ENCODE measurements at regions not wholly inside any gene's neighbourhood (a gene's known extent, or its start where the extent isn't known, plus 50 kb on each side); places are given as distances from the start of the nearest gene placed in this dataset.
"Not testable (repeated sequence)": the region's sequence is repeated elsewhere in the genome, so short reads cannot be mapped to it uniquely, and the experiment has no call there.

DNA sequence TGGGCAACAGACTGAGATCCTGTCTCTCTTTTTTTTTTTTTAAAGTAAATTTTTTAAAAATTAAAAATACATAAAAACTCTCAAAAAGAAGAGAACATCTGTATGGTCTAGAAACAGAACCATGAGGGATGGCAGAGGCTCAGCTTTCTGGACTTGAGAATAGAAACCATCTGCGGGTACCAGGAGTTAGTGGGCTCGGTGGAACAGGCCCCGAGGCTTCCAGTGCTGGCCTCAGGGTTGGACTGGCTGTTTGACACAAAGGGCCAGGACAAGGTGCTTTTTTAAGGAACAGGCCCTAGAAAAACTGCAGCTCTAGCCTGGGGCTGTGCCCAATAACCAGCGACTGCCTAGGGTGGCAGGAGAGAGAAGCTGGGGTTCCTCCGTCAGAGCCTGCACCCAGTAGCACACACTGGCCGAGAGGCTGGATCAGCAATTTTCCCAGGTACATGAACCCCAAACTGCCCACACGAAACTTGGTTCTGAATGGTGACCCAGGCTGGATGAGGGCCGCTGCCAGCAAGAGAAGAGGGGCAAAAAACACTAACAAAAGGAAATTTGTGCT lies 131.0 kb upstream of the OLIG3 start:
- no peak for DNase-seq

DNA sequence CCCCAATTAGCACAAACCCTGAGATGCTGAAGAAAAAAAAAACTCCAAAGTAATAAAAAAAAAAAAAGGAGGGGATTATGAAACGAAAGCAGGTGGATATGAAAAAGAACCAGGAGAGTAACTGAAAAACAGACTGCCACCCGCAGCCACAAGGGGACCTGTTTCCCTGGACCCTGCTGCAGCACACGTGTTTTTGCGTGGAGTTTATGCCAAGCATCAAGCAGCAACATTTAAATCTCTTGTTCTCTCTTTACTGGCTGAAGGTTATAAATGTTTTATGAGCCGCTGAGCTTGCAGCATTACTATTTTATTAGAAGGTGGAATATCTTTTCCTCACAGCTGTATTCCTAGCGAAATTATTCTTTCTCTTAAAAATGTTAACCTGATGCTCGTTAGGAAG lies 131.6 kb upstream of the OLIG3 start:
- no peak for DNase-seq

DNA sequence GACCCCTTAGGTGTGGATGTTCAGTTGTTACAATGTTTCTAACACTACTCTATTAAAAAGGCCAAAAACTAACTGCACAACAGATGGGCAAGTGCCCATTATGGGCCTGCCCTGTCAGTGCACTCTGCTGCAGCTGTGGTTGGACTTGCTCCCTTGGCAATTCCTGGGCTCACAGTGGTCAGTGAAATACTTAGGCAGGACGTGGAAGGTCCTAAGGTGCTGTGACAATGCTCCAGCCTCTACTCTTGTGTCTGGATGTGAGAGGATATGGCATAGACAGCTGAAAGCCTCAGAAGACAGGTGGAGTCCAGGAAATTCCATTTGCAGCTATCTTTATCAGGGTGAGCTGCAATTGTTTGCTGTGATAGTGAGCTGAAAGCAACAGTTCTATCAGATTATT lies 136.5 kb upstream of the OLIG3 start:
- no peak for DNase-seq

DNA sequence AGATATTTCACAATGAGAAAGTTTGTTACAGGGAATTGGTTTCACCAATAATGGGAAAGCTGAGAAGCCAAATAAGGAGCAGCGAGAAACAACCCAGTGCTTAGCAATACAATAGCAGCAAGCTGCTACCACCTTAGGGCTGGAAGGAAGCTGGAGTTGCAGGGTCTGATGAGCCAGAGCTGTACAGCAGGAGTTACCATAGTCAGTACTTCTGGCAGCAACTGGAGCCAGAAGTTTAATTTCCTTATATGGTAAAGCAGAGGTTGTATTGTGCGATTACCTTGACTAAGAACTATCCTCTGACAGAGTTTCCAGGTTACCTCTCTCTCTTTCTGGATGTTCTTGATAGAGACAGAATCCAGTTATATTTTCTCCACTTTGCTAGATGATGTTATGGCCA lies 137.1 kb upstream of the OLIG3 start:
- DNase-seq, result no peak

DNA sequence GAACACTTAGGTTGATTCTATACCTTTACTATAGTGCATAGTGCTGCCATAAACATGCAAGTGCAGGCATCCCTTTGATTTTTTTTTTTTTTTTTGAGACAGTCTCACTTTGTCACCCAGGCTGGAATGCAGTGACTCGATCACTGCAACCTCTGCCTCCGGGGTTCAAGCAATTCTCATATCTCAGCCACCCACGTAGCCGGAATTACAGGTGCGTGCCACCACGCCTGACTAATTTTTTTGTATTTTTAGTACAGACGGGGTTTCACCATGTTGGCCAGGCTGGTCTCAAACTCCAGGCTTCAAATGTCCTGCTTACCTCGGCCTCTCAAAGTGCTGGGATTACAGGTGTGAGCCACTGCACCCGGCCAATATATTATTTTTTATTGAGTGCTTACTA lies 140.0 kb upstream of the OLIG3 start:
- DNase-seq, result not testable (repeated sequence)

DNA sequence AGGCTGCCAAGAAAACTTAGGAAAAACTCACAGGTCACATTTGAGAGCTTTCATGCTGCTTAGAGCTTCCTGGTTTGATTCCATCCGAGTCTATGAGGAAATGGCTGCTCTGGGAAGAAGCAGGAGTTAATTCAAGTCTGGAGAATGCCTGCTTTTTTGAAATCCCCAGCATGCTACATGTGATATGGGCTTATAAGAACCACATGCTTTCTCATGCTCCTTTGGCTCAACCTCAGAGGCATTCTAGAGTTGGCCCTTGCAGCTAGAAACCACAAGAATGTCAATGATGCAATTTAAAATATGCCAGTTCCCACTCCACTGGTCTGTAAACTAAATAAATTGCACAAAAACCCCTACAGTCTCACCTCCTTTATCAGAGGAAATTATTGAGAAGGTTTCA lies 142.9 kb upstream of the OLIG3 start:
- no peak for DNase-seq

DNA sequence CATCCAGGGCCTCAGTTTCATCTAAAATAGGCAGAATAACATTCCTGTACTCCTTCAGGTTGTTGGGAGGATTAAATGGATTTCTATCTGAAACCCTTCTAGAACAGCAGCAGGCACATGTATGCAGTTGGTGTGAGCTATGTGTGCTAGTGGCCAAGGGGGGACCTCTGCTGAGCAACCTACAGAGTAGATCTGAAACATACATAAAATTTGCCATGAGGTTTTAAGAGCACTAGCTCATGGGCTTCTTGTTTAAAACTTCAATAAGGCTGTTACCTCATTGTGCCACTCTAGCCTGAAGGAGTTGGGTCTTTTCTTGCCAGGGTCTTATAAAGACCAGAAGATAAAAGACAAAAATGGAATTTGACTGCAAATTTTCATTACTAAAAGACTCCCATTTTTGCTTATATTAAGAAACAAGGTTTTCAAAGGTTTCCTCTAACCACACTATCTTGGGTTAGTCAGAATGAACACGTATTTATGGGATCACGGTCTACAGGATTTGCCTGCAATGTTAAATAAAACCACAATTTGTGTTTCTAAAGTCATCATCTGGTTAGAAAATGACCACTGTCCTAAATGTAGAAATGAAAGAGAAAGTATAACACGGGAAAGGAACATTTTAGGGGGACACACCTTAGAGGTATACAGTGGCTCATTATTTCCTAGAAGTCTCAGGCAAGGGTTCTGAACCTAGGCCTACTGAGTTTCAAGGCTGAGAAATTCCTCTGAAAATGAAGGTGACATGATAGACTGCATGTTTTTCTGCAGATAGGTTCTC lies 144.9 kb upstream of the OLIG3 start:
- no peak for DNase-seq

DNA sequence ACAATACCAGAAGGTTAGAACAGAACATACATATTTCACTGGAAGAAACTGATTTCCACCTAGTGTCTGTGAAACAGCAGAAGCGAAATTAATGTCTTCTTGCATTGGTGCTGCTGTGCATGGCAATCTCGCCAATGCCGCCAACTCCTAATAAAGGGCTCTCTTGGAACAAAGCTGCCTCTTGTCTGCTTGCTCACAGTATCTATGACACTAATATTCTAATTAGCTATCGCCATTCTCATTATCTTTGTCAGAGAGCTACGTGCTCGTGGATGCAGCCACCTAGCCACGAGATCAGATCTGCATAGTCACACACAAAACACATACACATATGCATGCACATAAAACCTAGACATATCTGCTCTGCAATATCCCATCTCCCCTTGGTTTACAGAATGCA lies 145.9 kb upstream of the OLIG3 start:
- no peak for DNase-seq

DNA sequence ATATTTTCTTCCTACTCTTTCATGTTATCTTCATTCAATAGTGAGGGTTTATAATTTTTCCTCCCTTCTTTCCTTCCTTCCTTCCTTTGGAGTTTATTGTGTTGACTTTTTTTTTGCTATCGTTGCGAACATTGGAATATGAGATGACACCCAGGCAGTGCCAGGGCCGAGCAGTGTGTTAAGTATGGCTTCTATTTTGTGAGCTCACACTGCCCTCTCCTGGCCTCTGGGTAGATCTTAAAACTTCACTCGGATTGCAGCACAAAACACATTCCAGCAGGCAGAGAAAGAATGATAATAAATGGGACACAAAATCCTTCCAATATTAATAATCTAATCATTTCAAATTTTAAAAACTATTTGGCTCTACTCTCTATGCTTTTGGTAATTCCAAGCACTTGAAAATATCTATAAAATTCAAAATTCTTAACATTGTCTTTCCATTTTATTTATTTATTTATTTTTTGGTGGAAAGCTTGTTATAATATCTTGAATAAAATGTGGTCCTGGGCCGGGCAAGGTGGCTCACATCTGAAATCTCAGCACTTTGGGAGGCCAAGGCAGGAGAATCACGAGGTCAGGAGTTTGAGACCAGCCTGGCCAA lies 147.4 kb upstream of the OLIG3 start:
- DNase-seq, result peak; percentile 82

DNA sequence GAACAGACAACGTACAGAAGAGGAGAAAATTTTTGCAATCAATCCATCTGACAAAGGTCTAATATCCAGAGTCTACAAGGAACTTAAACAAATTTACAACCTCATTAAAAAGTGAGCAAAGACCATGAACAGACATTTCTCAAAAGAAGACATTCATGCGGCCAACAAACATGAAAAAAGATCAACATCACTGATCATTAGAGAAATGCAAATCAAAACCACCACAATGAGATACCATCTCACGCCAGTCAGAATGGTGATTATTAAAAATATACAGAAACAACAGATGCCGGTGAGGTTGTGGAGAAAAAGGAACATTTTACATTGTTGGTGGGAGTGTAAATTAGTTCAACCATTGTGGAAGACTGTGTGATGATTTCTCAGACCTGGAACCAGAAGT lies 149.0 kb upstream of the OLIG3 start:
- DNase-seq, result not testable (repeated sequence)

DNA sequence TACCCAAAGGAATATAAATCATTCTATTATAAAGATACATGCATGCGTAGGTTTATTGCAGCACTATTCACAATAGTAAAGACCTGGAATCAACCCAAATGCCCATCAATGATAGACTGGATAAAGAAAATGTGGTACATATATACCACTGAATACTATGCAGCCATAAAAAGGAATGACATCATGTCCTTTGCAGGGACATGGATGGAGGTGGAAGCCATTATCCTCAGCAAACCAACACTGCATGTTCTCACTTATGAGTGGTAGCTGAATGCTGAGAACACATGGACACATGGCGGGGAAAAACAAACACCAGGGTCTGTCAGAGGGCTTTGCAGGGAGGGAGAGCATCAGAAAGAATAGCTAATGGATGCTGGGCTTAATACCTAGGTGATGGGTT lies 149.4 kb upstream of the OLIG3 start:
- DNase-seq, result not testable (repeated sequence)

DNA sequence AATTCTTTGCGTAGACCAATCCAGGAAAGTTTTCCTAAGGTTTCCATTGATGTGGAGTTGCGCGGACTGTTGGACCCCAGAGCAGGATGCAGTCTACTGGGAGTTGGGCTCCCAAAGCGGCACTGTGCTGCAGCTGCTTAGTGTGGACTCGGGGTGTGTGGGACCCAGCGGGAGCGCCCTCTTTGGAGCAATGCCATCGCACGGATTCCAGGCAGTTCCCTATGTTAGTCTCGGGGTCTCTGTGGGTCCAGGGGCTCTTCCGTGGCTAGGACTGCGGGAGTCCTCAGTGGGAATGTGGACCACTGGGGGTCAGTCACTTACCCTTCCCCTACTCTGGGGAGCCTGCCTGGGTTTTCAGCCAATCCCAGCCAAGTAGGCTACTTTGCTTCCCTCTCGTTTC lies 151.7 kb upstream of the OLIG3 start:
- DNase-seq, result no peak

DNA sequence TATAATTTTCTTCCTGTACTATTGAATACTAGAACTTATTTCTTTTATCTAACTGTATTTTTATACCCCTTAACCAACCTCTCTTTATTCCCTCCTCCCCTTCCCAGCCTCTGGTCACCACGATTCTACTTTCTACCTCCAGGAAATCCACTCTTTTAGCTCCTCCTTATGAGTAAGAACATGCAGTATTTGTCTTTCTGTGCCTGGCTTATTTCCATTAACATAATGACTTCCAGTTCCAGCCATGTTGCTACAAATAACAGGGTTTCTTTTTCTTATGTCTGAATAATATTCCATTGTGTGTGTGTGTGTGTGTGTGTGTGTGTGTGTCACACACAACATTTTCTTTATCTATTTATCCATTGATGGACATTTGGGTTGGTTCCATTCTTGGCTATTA lies 152.3 kb upstream of the OLIG3 start:
- no peak for DNase-seq

DNA sequence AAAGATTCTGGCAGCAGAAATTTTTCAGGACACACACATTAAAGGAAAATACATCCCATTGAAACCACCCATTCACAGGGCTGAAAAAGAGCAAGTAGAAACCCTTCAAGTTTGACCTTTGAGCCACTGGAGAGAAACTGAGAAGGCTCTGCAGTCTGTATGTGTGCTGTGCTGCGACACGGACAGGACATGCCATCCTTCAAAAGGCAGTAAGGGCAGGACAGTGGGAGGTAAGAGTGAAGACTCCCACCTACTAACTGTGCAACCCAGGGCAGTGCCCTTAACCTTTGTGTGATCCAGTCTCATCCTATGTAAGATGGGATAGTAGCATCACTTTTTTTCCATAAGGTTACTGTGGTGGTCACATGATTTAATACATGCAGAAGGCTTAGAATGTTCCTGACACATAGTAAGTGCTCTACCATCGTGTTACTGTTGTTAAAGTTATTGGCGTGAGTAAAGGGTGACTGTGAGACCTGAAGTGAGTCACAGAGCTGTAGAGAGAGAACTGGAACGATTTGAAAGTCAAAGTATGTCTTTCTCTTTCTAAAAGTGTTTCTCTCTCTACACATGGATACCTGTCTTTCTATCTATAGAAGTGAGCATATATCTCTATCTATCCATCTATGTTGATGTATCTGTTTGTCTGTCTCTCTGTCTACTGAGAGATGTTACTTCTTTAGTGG lies 153.7 kb upstream of the OLIG3 start:
- no peak for DNase-seq

DNA sequence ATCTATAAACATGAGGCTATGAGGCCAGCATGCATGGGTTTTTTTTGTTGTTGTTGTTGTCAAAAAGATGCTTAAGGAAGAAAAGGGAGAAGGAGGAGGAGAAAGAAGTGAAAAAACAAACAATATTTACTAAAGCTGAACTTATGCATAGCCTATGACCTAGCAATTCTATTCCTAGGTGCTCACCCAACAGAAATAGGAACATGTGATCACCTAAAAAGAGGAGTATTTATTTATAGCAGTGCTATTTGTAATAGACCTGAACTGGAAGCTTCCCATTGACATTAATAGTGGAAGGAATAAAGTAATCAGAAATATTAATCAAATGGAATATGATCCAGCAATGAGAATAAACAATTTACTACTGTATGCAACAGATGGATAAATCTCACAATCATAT lies 156.5 kb upstream of the OLIG3 start:
- no peak for DNase-seq

DNA sequence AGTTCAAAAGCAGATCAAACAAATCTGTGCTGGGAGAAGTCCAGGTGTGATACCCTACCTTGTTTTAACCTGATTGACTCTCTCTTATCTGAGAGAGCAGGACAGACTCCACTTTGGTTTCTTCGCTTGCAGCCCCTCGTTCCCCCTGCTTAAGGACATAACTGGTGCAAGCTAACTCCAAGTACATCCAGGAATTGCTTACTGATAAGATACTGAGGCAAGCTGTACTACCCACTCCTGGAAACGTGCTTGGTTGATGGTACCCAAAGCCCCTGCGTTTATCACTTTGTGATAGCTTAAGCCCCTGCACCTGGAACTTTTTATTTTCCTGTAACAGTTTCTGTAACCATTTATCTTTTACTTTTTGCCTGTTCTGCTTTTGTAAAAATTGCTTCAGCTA lies 157.0 kb upstream of the OLIG3 start:
- no peak for DNase-seq

DNA sequence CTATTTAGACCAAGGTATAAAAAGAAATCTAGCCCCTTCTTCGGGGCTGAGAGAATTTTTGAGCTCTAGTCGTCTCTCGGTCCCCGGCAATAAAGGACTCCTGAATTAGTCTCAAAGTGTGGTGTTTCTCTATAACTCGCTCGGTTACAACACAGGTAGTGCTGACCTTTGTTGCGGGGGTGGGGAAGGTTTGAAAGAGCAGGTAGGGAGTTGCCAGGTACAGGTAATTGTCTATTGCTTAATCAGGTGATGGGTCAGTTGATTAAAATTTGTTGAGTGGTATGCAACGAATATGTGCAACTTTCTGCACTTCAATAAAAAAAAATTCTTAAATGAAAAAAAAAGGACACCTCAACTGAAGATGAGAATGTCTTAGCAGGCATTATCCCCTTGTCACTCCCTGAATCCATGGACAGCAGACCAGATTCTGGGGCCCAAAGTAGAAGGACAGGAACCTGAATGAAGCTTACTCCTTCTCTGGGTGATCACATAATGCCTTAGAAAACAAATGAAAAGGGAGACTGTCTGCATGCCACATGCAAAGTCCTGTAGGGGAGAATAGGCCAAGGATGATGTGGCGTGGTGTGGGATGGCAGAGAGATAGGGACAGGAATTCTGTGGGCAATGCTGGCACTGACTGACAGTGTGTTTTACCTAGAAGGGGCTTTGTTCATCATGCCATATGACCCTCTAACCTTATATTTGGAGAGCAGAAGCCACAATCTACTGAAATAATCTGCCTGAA lies 157.6 kb upstream of the OLIG3 start:
- no peak for DNase-seq

DNA sequence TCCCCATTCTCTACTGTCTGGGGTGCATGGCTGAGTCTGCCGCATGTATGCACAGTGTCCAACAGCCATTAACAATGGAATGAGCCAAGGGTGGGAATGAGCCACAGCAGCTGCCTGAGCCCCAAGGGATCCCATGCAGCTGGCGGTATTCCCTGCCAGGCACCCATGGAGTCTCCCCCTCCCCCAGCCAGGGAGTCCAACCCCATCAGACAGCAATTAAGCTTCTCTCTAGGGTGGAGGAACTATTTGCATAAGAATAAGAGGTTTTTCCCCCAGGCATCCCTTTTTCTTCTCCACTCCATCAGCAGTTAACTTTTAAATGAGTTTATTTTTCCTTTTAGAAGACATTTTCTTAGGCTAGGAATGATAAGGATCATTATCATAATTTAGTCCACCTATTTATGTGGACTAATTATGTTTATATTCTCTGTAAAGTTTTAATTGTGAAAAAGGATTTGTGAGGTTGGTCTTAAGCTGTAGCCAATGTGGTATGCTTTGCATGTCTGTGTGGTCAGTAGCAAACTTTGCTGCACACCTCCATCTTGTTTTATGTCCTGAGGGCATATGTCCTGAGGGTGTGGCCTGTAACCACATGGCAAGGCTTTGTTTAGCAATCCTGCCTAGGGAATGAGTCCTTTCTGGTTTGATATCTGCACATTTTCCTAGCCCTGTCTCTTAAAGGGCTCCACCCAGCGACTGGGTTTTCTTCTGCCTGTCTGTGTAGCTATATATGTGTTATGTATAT lies 158.9 kb upstream of the OLIG3 start:
- DNase-seq, result no peak

DNA sequence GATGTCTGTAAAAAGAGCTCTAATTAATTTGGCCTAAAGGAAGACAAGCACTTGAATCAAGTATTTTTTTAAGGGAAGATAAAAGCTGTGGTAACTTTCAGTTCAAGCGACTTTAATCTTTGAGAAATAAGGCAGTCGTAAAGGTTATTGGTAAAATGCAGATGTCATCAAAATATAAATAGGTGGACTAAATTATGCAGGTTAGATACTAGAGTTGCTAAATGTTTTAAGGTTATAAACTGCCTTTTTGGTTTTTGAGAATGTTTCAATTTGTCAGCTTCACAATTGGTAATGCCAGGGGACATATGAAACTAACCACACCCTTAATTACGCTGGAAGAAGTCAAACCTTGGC lies 159.5 kb upstream of the OLIG3 start:
- no peak for DNase-seq

DNA sequence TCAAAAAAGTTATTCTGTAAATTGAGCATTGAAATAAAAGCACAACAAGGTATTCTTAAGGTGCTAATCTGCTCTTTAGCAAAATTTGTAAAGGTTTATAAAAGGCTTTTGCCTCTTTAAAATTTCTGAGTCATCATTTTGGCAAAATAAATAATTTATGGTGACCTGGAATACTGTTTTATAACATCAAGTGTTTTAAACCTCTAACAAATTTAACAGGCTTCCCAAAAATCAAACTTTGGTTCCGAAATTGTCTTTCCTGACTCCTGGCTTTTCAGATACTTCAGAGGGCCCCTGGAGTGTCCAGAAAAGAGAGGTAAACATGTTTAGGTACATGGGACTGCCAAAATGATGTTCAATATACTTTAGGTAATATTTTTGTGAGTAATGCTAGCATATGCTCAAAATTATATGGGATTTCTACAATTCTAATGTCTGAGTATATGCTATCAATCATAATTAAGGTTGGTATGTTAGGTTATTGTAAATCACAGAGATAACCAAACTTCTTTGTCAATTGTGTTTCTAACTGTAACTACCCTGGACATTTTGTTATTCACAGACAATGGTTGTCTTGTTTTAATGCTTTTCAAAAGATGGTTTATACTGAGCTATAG lies 160.3 kb upstream of the OLIG3 start:
- DNase-seq, result no peak

DNA sequence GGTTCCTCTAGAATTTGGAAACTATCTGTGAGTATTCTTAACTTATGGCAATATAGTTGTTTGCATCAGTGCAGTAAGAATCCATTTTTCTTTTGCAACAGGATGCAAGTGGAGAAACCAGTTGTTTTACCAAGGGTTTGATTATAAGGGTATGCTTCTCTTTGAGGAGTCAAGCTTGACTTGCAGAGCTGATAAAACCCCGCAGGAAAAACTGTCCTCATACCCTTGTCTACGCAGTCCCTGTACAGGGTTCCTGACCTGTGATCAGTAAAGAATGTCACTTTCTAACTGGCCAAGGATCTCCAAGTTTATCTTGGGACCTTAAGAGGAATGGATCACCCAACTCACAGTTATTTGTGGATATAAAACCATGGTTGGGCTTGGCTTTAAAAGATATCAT lies 161.1 kb upstream of the OLIG3 start:
- no peak for DNase-seq

DNA sequence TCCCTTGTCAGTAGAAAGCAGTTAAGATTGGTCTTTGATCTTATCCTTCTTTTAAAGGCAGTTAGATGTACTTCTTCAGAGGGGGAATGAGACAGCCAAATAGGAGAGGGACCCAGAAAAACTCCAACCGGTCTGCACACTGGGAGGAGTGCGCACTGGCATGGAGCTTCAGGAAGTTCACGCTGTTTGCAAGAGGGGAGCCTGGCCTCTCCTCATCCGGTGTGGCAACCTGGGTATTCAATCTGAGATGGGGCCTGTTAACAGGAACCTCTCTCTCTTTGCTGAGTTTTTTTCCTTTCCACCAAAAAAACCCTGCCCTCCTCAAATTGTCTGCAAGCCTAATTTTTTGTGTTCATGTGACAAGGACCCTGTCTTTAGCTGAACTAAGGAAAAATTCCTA lies 162.5 kb upstream of the OLIG3 start:
- DNase-seq, result no peak

Data from NCI-H774 (cell line).